Iris pigment epithelial cell (primary cell): ENCODE measurements at regions not wholly inside any gene's neighbourhood (a gene's known extent, or its start where the extent isn't known, plus 50 kb on each side); places are given as distances from the start of the nearest gene placed in this dataset.

Experiments
- DNase-seq: peaks from one replicate; pipeline ENCODE4 v3.0.0-alpha.2; 2011; ENCODE audit warnings: low read depth

DNA sequence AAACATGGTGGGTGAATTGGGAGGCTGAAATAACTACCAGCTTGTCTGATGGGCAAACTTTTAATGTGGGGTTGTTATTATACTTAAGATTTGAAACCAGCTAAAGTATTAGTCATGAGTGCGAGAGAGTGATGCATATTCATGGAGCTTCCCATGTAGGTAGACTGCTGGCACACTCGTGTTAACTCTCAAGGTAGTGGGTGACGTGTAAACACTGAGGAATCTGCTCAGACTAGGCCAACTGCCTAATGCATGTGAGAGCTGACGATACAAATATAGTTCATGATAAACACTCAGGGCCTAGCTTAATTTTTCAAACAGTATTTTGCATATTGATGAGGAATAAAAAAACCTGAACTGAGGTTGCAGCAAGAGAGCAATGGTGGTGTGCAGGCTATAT is 1165.7 kb upstream of the PIK3C3 start:
- peak; percentile 1 for DNase-seq

DNA sequence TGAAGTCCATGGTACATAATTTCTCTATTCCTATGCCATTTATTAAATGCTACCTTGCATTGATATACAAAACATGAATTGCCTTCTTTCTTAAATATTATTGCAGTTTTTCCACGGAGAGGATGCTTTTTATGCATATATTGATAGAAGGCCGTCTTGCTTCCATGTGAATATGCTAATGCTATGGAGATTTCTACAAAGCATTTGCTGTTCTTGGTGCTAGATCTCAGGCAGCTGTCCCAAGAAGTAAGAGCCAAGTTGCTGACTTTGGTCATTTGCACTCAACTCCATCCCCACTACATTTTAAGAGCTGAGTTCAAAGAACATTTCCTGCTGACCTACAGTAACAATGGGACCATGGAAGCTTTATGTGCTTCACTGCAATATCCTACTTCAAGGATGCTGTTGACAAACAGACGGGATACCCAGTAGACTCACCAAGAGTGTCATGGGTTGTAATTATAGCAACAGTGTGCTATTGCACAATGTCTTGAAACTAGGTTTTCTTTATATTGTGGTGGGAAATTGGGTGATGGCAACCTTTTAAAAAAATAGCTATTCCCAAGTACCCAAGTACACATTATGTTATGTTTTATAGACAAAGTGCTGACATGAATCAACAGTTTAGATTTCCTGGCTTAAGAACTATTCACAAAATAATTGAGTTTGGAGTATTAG is 1172.4 kb upstream of the PIK3C3 start:
- no peak for DNase-seq

DNA sequence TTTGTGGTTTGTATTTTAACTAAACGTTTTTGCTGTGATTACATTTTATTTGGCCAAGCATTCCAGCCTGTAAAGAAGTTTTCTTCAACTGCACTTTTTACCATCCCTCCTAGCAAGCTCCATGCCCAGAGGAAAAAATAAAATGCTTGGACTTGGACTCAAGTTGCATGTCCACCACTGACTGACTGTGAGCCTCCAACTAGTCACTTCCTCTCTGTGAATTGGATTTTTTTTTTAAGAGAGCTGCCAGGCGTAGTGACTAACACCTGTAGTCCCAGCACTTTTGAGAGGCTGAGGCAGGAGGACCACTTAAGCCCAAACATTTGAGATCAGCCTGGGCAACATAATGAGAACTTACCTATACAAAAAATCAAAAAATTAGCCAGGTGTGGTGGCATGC is 1185.2 kb upstream of the PIK3C3 start:
- DNase-seq, result no peak

DNA sequence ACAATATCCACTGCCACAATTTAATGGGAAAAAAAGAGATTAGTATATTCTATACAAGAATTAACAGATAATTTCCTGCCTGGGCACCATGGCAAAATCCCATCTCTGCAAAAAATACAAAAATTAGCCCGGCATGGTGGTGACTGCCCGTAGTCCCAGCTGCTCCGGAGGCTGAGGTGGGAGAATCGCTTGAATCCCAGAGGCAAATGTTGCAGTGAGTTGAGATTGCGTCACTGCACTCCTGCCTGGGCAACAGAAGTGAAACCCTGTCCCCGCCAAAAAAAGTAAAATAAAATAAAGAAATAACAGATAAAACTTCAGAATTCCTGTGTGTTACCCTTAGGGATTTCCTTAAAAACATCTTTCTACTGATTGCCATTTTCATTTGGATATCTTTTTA is 1194.8 kb upstream of the PIK3C3 start:
- DNase-seq, result no peak

DNA sequence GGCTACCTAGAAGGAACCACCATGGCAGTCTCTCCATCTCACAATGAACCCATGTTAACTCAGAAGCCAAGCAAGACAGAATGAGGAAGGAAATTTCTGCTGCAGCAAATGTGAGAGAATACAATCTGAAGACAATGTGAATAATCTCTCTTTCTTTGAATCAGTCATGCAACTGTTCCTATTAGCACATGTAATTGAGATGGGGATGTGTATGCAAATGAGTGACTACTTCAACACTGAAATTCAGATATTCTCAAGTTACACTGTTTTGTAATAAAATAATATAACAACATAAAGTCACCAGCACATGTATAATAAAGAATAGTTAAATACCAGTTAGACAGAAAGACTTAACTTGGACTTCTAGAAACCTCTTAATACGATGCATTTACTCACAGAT is 1200.6 kb upstream of the PIK3C3 start:
- DNase-seq, result no peak

DNA sequence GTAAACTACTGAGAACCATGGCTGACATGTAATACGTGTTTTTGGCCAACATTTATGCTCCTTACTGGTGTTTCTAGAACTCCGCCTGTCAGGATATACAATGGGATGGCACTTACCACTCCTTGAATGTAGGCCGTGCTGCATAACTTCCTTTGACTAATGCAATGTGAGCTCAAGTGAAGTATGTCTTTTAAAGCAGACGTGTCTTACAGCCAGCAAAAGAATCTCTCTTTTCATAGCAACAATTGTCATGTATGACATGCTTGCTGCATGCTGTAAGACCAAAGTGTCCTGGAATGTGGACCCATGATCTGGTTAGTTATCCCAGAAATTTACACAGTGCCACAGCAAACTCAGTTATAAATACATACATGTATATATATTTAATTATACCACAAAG is 1202.7 kb upstream of the PIK3C3 start:
- peak; percentile 15 for DNase-seq

DNA sequence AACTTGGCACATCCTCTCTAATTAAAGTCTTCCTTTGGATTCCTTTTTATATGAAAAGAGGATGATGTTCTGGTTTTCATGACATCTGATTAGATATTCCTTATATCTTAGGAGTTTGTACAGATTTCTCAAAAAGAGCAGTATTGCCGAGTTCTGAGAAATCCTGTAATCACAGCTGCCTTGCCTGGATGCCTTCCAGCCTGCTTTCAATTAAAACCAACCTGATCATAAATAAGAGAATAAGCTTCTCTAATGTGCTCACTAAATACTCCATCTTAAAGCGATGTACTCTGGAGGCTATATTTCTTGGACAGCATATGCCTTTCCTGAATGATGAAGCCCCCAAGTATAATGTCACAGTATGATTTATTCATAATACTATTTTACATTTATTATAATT is 1203.8 kb upstream of the PIK3C3 start:
- no peak for DNase-seq

DNA sequence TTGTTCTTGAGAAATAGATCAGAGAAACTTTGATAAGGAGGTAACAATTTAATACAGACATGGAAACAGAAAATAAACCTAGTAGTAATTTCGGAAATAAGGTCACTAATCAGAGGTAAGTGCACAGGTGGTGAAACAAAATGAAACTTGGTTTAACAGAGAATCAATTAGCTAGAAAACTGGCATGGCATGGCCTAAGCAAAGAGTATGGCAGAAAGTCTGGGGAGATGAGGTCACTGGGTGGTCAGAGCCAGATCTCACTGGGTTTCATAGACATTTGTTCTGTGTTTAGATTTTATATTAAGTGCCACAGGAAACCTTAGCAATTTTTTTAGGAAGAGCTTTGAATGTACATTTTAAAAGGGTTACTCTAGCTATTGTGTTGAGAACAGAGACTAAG is 1216.0 kb upstream of the PIK3C3 start:
- DNase-seq, result no peak

DNA sequence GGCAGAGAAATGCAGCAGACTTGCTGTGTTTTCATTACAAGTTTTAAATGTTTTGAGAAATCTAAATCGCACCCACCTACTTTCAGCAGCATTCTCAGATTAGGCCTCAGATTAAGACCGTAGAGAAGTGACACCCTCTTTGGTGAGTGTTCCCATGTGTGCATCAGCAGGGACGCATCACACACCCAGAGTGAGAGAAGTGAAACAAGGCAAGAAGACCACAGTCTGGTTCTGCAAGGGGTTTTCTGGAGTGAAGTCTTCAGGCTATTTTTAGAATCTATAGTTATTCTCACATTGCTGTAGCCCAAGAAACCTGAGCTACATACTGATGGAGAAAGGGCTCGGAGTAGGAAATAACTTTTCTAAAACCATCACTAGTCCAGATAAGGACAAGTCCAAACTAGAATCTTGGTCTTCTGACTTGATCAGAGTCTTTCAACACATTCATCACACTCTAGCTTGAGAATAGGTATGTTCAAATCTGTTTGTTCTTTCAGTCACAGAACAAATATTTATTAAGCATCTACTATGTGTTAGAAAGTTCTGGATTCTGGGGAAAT is 1216.6 kb upstream of the PIK3C3 start:
- no peak for DNase-seq

DNA sequence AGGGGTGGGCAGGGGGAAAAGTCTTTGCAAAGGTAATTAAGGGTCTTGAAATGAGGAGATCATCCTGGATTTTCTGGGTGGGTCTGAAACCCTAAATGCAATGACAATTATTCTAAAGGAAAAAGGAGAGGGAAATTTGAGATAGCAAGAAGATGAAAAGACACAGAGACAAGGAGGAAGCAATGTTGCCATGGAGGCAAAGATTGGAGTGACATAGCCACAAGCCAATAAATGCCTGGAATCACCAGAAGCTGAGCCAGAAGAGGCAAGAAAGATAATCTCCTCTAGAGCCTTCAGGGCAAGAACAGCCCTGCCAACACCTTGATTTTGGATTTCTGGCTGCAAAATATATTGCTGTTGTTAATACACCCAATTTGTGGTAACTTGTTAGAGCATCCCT is 1246.3 kb upstream of the PIK3C3 start:
- DNase-seq, result peak; percentile 14

DNA sequence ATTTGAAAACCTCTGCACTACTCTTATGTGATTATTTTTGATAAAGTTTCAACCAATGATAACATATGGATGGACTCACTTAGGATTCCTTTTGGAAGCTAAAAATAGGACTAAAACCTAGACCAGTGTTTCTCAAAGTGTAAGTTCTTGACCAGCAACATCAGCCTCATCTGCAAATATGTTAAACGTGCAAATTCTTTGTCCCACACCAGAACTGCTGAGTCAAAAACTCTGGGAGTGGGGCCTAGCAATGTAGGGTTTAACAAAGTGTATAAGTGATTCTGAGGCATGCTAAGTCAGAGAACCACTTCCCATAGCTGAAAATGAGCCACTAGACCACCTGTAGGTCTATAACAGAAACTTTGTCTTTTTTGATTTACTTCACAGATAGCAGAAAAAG is 1247.2 kb upstream of the PIK3C3 start:
- no peak for DNase-seq

DNA sequence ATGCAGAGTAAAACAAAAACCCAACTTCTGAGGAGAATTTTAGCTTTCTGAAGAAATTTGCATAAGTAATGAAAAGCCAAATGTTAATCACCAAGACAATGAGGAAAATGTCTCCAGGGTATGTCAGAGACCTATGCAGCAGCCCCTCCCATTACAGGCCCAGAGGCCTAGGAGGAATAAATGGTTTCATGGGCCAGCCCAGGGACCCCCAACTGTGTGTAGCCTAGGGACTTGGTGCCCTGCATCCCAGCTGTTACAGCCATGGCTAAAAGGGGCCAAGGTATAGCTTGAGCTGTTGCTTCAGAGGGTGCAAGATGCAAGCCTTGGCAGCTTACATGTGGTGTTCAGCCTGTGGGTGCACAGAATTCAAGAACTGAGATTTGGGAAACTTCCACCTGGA is 1256.9 kb upstream of the PIK3C3 start:
- DNase-seq, result no peak

DNA sequence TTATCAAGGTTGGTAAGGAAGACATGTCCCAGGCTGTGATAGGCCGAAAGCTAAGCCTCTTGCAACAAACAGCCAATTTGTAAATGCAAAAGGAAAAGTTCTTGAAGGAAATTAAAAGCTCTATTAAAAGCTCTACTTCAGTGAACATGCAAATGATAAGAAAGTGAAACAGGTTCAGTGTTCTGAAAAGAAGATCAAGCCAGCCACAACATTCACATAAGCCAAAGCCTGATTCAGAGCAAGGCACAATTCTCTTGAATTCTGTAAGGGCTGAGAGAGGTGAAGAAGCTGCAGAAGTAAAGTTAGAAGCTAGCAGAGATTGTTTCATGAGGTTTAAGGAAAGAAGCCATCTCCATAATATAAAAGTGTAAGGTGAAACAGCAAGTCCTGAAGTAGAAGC is 1259.5 kb upstream of the PIK3C3 start:
- DNase-seq, result no peak

DNA sequence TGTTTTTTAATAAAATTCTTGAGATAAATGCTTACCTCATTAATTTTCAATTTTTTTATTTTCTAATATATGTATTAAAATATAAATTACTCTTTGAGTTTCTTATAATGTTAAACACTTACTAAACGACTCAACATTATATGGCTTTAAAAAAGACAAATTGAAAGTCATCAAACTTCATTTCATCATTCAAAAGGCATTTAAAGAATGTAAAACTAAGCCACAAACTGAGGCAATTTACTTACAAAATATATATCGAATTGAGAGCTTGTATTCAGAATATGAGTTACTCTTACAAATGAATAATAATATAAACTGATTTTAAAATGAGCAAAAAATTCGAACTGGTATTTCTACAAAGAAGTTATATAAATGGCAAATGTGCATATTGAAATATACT is 1262.2 kb upstream of the PIK3C3 start:
- DNase-seq, result peak; percentile 70

DNA sequence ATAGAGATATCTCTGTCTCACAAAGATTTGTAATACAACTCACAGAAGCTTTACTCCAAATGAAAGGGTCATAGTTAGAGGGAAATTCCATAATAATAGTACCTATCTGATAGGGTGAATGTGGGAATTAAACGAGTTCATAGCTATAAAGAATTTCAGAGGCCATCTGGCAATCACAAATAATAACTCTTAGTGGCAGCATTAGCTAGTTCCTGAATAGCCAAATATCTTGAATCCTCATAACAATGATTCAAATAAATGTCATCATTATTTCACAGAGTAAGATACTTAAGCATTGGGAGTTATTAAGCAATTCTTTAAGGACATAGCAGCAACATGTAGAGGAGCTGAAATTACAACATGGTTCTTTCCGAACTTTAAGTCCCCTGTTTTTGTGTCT is 1265.0 kb upstream of the PIK3C3 start:
- no peak for DNase-seq

DNA sequence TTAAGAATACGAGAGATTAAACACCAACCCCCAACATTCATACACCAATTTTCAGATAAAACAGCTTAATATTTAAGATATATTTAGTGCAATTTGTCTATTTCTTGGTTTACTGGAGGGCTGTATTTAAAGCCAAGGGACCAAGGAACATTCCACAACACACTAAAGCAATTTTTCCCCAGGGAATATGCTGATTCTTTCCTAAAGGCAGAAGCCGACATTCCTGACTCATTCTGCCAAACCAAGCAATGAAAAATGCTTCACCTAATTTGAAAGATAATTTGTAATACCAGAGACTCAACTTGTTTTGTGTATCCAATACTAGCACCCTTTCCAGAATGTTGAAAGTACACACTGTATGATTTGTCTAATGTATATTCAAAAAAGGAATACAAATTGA is 1267.6 kb upstream of the PIK3C3 start:
- DNase-seq, result no peak

DNA sequence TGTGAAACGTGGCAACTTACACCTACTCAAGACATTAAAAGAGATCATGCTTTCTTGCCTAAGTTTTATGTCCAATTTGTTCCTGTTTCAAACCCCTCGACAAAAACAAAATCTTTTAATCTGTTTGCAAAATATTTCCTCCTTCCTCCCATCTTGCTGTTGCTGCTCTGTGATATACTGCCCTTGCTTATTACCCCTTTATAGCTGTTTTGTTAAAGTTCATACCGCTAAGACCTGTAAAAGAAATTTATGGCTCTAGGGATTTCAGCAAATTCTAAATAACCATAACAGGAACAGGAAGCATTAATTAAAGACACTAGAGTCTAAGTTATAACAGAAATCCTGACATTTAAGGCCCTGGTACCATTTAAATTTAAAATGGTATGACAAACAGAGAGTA is 1268.2 kb upstream of the PIK3C3 start:
- no peak for DNase-seq

DNA sequence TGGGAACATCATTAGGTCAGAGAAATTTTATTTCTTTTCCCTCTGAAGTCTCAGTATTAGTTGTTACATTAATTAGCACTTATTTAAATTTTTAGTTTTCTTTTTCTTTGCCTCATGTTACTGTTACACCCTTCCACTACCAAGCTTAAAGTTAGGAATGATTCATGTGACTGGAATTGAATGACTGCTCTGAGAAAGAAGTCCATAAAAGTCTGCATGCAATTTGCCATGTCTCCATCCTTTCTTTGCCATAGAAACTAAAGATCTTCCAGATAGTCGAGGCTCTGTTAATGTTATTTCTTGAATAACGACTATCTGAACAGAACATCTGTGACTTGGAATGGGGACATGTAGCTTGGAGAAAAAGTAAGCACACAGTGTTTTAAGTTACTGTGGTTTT is 1269.8 kb upstream of the PIK3C3 start:
- peak; percentile 39 for DNase-seq

DNA sequence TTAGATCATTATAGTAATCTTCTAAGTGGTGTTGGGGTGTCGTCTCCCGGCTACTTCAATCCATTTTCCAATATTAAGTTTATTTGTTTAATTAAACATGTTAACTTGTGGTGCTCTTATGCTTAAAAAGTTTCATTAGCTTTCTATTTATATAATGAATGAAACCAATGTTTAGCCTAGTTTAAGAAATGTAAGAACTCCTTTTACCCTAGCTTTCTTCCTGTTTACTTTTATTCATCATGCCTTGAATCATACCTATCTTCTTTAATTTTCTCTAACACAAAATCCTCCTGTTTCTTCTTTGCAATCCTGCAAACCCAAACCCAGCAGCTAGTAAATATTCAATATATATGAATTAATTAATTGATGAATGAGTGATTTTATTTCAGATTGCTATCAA is 1276.7 kb upstream of the PIK3C3 start:
- no peak for DNase-seq

DNA sequence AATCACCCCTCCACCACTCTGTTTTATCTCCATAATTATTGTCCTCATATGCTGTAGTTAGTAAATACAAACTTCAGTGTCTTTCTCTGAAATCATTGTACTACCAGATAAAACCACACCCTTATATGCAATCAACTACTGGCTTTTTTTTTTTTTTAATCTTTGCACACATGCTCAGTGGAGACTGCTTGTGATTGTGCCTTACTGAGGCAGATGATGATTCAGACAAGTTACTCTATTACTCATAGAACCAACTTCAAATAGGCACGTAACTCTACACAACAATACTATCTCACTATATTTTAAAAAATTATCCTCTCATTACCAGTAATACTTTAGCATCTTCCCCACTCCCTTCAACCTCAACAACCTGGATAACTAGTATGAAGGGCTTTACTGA is 1278.4 kb upstream of the PIK3C3 start:
- DNase-seq, result peak; percentile 74

DNA sequence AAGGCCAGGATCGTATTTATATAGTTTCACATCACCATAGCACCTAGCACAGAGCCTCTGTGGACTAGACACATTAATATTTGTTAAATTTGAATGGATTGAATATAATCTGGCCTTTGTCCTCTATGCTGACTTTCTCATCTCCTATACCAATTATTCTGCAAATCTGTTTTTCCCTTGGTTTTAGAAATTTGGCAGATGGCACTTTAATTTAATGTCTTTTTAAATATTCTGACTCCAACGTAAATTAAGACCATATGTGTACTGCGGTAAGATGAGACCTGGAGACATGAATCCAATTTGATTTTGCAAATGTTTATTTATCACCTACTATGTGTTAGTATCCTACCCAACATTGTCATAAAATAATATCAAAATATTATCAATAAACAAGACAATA is 1281.9 kb upstream of the PIK3C3 start:
- DNase-seq, result no peak

DNA sequence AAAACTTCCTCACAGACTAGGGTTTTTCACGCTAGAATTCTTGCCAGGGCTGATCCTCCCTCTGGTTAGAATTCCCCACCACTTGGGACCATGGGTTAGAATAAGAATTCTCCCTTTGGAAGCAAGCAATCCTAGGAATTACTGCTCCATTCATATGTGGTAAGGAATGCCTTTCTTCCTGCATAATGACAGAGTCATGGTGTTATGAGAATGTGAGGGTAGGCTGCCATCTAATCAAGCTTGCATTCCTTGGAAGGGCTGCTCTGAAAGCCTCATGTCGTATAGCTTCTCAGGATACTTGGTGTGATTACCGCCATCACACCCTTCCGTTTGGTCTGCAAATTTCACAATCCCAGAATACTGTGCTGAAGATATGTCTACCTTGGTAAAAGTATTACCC is 1282.4 kb upstream of the PIK3C3 start:
- no peak for DNase-seq

DNA sequence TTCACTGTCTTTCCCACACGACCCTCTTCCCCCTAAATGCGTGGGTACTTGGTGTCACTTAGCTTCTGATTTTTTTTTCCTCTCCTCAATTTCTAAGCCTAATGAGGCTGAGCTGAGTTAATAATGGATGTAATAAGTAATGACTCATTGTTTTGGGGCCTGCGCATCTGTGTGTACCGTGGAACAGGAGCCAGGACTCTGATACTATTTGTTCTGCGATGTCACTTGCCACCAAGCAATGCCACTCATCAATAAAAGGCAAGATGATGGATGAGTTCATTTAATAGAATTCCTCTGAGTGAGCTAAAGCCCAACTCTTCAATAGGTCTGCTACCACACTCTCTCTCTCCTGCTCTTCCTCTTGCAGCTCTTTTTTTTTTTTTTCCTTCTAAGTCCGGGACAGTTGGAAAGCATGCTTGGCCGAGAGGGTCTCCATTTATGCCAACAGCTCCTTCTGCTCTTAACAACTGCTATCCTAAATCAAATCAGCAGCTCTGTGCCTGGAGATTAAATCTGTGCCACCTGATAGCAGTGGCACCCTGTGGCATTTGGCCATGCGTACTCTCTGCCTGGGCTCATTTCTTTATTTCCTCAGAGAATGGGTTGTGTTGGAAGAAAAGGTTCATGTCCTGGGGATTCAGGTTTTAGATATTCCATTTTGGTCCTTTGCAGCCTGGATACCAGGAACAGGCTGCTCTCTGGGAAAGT is 1284.2 kb upstream of the PIK3C3 start:
- DNase-seq, result no peak

DNA sequence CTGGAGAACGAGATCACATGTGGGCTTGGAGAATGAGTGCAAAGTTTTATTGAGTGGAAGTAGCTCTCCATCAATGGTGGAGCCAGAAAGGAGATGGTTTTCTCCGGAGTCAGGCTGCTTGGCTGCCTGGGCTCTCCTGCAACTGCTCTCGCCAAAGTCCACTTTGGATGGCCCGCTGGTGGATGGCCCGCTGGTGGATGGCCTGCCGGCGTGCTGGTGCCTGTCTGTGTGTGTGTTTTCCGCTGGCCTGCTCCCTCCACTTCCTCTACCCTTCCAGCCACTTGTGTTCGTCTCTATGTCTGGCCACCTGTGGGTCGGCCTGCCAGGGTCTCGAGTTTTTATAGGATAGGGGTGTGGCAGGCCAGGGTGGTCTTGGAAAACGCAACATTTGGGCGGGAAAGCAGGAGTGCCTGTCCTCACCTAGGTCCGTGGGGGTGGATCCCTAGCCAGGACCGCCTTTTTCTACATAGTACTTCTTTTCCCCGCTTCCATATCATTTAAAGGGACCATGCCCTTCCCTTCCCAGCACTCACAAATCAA is 1292.1 kb upstream of the PIK3C3 start:
- no peak for DNase-seq
